Subcutaneous abdominal adipose tissue (tissue), 5 donors: ENCODE measurements at regions not wholly inside any gene's neighbourhood (a gene's known extent, or its start where the extent isn't known, plus 50 kb on each side); places are given as distances from the start of the nearest gene placed in this dataset.

Experiments
- H3K27ac ChIP-seq: one replicate; pipeline ENCODE4 v1.7.0; 2013; ENCODE audit warnings: low read depth, mild to moderate bottlenecking, inconsistent platforms, low read length, moderate library complexity
- H3K27me3 ChIP-seq, 5 donors: one replicate each; pipeline ENCODE4 v1.7.0; 2013; ENCODE audit warnings: low read length in 5 of 5, inconsistent platforms in 1 of 5; ENCODE audit not compliant: control insufficient read depth in 5 of 5, insufficient read depth in 4 of 5
- H3K36me3 ChIP-seq, 5 donors: one replicate each; pipeline ENCODE4 v1.7.0; 2013; ENCODE audit warnings: low read length in 5 of 5; ENCODE audit not compliant: control insufficient read depth in 5 of 5, insufficient read depth in 5 of 5
- H3K4me1 ChIP-seq, 5 donors: one replicate each; pipeline ENCODE4 v1.7.0; 2013; ENCODE audit warnings: low read length in 5 of 5, mild to moderate bottlenecking in 3 of 5, moderate library complexity in 1 of 5; ENCODE audit not compliant: control insufficient read depth in 5 of 5, insufficient read depth in 5 of 5
- H3K4me3 ChIP-seq, 5 donors: one replicate each; pipeline ENCODE4 v1.7.0; 2013; ENCODE audit warnings: low read length in 5 of 5, low read depth in 1 of 5
- H3K9ac ChIP-seq, 5 donors: one replicate each; pipeline ENCODE4 v1.7.0; 2013; ENCODE audit warnings: low read length in 5 of 5, mild to moderate bottlenecking in 4 of 5, moderate library complexity in 3 of 5
- H3K9me3 ChIP-seq, 5 donors: one replicate each; pipeline ENCODE4 v1.7.0; 2013; ENCODE audit warnings: low read length in 5 of 5; ENCODE audit not compliant: control insufficient read depth in 5 of 5
- donor health status: healthy.
- donor health status: healthy.
- donor health status: healthy.
- donor health status: healthy.
- donor health status: healthy.

GRCh38 chr5:10856683-10857337, 95.8 kb upstream of the DAP start:
- Histone ChIP-seq H3K4me1 (peaks cover 4 to 32% (median 20%) of the 10 kb centered on the region in 5 donors), H3K27me3 (peaks cover 0 to 15% (median 9%) of the 10 kb centered on the region in 5 donors), H3K27ac (no peak overlapping the region), H3K4me3 (no peak overlapping the region), H3K9ac (no peak overlapping the region), H3K36me3 (no peaks in the 10 kb centered on the region), H3K9me3 (peaks cover 0 to 5% (median 0%) of the 10 kb centered on the region in 5 donors)

DNA sequence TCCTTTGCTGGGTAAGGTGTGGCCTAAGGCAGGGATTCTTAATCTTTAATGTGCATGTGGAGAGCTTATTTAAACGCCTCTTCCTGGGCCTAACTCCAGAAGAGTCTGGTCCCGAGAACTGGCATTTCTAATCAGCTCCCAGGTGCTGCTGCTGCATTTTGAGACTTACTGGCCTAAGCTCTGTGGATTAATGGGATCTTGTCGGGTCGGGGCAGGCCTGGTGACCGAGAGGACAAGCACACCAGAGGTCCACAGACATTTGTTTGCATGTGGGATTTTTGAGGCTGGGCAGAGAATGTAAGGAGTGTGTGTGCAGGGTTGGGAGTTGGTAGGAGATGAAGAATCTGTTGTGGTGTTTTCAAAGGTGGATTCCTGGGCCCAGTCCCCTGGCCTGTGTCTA, 95.0 kb upstream of the DAP start:
- H3K4me3 ChIP-seq = no peak overlapping the region
- H3K27ac ChIP-seq = no peak overlapping the region
- peaks cover 4 to 32% (median 20%) of the 10 kb centered on the region in 5 donors for H3K4me1 ChIP-seq
- no peaks in the 10 kb centered on the region for H3K36me3 ChIP-seq
- peaks cover 0 to 4% (median 0%) of the 10 kb centered on the region in 5 donors for H3K9me3 ChIP-seq
- H3K27me3 ChIP-seq = peaks cover 0 to 15% (median 9%) of the 10 kb centered on the region in 5 donors
- H3K9ac ChIP-seq = no peak overlapping the region

GRCh38 chr5:10854506-10855277, 93.7 kb upstream of the DAP start:
- Histone ChIP-seq H3K9ac (no peak overlapping the region), H3K36me3 (no peaks in the 10 kb centered on the region), H3K9me3 (no peaks in the 10 kb centered on the region), H3K4me3 (no peak overlapping the region), H3K4me1 (peaks cover 4 to 32% (median 20%) of the 10 kb centered on the region in 5 donors), H3K27ac (no peak overlapping the region), H3K27me3 (peaks cover 0 to 13% (median 9%) of the 10 kb centered on the region in 5 donors)

- Histone ChIP-seq H3K36me3 (no peaks in the 10 kb centered on the region), H3K27me3 (peaks cover 0 to 9% (median 6%) of the 10 kb centered on the region in 5 donors), H3K27ac (no peak overlapping the region), H3K4me3 (no peak overlapping the region), H3K9ac (no peak overlapping the region), H3K4me1 (peaks cover 4 to 32% (median 20%) of the 10 kb centered on the region in 5 donors), H3K9me3 (no peaks in the 10 kb centered on the region)
Observed at GRCh38 chr5:10853154-10853553, 92.1 kb upstream of the DAP start.

- H3K9ac ChIP-seq = no peak overlapping the region
- no peaks in the 10 kb centered on the region for H3K9me3 ChIP-seq
- no peaks in the 10 kb centered on the region for H3K36me3 ChIP-seq
- peaks cover 0 to 5% (median 4%) of the 10 kb centered on the region in 5 donors for H3K4me1 ChIP-seq
- H3K27ac ChIP-seq = no peak overlapping the region
- H3K27me3 ChIP-seq = no peaks in the 10 kb centered on the region
- H3K4me3 ChIP-seq = no peak overlapping the region
Observed at GRCh38 chr5:10849278-10849677, 88.2 kb upstream of the DAP start.

GRCh38 chr5:10844016-10844415, 83.0 kb upstream of the DAP start:
- Histone ChIP-seq H3K9ac (no peak overlapping the region), H3K4me1 (no peaks in the 10 kb centered on the region), H3K27ac (no peak overlapping the region), H3K4me3 (no peak overlapping the region), H3K36me3 (no peaks in the 10 kb centered on the region), H3K9me3 (peaks cover 0 to 7% (median 0%) of the 10 kb centered on the region in 5 donors), H3K27me3 (no peaks in the 10 kb centered on the region)

DNA sequence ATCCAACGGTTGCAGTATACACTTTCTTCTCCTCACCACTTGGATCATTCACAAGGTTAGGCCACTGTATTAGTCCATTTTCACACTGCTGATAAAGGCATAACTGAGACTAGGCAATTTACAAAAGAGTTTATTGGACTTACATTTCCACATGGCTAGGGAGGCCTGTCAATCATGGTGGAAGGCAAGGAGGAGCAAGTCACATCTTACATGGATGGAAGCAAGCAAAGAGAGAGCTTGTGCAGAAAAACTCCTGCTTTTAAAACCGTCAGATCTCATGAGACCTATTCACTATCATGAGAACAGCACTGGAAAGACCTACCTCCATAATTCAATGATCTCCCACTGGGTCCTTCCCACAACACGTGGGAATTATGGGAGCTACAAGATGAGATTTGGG, 81.8 kb upstream of the DAP start:
- H3K9ac ChIP-seq = no peak overlapping the region
- H3K27ac ChIP-seq = no peak overlapping the region
- H3K4me1 ChIP-seq = no peaks in the 10 kb centered on the region
- H3K36me3 ChIP-seq = no peaks in the 10 kb centered on the region
- H3K9me3 ChIP-seq = peaks cover 0 to 7% (median 0%) of the 10 kb centered on the region in 5 donors
- H3K27me3 ChIP-seq = no peaks in the 10 kb centered on the region
- no peak overlapping the region for H3K4me3 ChIP-seq

- peaks cover 0 to 7% (median 0%) of the 10 kb centered on the region in 5 donors for H3K9me3 ChIP-seq
- no peak overlapping the region for H3K9ac ChIP-seq
- H3K27me3 ChIP-seq = no peaks in the 10 kb centered on the region
- H3K27ac ChIP-seq = no peak overlapping the region
- H3K36me3 ChIP-seq = no peaks in the 10 kb centered on the region
- H3K4me1 ChIP-seq = no peaks in the 10 kb centered on the region
- no peak overlapping the region for H3K4me3 ChIP-seq
Observed at GRCh38 chr5:10839916-10840599, 79.0 kb upstream of the DAP start.

DNA sequence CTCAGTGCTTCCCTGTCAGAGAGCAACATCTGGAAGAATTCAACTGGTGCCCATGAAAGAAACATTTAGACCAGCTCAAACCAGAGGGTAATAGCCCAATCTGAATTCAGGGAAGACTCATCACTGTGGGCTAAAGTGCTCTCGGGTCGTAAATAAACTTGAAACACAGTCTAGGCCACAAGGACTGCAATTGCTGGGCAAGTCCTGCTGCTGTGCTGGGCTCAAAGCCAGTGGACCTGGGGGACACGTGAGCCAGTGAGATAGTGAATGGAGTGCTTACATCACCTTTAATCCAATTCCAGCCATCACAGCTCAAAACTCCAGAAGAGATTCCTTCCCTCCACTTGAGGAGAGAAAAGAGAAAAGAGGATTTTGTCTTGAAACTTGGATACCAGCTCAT, 78.1 kb upstream of the DAP start:
- Histone ChIP-seq H3K4me1 (no peaks in the 10 kb centered on the region), H3K4me3 (no peak overlapping the region), H3K36me3 (no peaks in the 10 kb centered on the region), H3K9me3 (peaks cover 0 to 6% (median 0%) of the 10 kb centered on the region in 5 donors), H3K27me3 (no peaks in the 10 kb centered on the region), H3K27ac (no peak overlapping the region), H3K9ac (no peak overlapping the region)

DNA sequence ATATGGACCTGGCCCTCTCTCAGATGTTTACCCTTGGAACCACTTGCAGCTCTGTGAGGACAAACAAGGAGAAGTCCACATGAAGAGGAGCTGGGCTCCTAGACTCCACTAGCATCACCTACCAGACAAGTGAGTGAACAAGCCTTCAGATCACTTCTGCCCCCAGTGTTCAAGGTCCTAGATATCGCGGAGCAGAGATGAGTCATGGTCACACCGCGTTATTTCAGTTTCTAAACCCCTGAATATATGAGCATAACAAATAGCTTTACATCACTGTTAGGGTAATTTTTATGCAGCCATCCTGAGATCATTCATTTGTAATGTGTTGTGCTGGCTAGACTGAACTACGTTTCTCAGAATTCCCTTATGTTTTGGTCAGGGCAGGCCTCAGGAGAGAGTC, 77.0 kb upstream of the DAP start:
- Histone ChIP-seq H3K4me1 (no peaks in the 10 kb centered on the region), H3K36me3 (no peaks in the 10 kb centered on the region), H3K9ac (no peak overlapping the region), H3K27me3 (no peaks in the 10 kb centered on the region), H3K27ac (no peak overlapping the region), H3K9me3 (peaks cover 0 to 3% (median 0%) of the 10 kb centered on the region in 5 donors), H3K4me3 (no peak overlapping the region)
